HG03039 (cell line): ENCODE measurements at regions not wholly inside any gene's neighbourhood (a gene's known extent, or its start where the extent isn't known, plus 50 kb on each side); places are given as distances from the start of the nearest gene placed in this dataset.
"Not testable (repeated sequence)": the region's sequence is repeated elsewhere in the genome, so short reads cannot be mapped to it uniquely, and the experiment has no call there.

ENCODE experiments used
- ATAC-seq: cut with Tn5 transposase; IDR thresholded peaks from one replicate; pipeline ENCODE4 v1.9.1; 2021; ENCODE audit warnings: mild to moderate bottlenecking, moderate library complexity; ENCODE audit not compliant: unreplicated experiment

DNA sequence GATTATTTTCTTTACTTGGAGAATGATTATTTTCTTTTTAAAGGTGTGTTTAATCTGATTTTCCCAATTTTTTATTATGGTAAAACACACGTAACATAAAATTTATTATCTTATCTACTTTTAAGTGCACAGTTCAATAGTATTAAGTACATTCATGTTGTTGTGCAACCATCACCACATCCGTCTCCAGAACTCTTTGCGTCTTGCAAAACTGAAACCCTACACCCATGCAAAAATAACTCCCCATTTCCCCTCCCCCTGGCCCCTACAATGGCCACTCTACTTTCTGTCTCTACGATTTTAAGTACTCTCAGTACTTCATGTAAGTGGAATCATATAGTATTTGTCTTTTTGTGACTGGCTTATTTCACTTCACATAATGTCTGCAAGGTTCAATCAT is 230.7 kb downstream of the SATB1 start:
- ATAC-seq = no peak

DNA sequence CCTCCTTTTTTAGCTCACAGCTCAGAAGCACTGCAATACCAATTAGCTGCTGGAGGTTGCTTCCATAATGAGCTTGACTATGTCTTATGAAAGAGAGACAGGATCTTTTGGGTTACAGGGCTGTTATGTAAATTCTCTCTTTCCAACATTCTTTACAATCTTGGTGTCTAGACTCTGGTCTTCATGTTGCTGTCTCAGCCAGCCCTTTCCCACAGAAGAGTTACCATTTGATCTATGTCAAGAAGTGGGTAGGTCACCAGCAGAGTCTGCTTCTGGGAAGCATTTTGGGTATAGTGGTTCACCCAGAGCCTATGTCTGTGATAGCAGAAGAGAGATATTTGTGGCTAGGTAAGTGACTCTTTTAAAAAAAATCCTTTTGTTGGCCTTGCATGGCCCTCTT is 234.5 kb downstream of the SATB1 start:
- ATAC-seq = no peak

DNA sequence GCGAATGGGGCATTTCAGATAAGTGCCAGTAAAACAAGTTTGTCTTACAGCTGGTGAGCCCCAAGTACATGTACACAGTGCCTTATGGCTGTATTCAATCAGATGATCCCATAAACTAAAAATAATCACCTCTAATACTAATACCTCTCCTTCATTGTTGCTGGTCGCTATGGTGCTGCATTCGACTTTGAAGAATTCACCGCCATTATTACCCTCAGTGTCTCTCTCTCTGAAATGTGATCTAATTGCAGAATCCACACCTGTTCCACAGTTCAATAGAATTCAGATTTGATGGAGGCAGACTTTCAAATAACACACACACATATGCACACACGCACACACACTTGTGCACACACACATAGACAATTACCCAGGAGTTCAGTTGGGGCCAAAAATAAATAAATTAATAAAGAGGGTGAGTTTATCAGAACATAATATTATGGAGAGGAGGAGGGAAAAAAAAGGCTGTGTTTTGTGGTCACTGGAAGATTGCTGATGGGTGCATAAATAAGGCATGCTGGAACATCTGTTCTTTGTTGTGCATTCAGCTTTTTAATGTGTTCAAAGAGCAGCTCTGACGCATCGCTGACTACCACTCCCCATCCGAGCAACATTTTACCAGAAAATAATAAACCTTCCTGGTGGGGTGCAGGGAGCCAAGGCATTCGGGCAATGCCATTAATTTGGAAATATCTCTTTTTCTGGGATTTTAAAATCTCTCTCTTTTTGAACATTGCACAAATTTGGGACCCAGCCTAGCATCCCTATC is 235.7 kb downstream of the SATB1 start:
- ATAC-seq = no peak

DNA sequence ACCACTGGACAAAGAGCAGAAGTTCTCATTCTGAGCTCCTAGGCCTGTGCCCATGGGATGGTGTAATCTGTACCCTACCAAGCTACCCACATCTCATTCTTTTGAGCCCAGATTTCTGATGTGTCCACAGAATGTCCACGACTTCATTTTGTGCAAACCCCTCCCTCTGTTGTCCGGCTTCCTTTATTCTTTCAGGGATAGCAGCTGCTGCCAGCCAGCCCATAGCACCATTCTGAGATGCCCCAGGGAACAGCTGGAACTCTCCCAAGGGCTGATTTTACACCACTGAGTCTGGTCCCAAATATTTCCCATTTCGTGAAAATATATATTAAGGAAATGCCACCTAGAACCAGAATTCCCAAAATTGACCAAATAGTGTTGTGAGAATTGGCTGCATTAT is 236.6 kb downstream of the SATB1 start:
- ATAC-seq = no peak

DNA sequence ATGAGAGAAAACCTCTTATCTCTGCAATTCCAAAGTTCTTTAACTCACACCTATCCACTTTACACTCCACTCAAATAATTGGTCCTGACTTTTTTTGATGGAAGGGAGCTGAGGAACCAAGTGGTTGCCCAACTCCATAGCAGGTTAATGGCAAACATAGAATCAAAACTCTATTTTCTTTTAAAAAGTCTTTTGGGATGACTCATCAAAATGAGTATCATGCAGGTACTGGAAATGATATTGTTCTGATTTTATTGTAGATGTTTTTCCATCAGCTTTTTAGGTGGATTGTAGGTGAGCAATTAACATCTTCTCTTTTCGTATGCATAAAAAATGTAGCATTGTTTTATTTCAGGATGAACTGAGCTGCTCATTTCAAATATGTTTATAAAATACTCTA is 239.5 kb downstream of the SATB1 start:
- ATAC-seq = no peak

DNA sequence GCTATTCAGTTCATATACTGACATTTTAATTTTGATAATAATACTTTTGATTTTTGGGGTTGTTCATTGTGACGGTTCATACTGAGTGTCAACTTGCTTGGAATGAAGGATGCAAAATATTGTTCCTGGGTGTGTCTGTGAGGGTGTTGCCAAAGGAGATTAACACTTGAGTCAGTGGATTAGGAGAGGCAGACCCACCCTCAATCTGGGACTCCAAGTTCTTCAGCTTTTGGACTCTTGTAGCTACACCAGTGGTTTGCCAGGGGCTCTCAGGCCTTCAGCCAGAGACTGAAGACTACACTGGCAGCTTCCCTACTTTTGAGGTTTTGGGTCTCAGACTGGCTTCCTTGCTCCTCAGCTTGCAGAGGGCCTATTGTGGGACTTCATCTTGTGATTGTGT is 242.2 kb downstream of the SATB1 start:
- ATAC-seq = not testable (repeated sequence)

DNA sequence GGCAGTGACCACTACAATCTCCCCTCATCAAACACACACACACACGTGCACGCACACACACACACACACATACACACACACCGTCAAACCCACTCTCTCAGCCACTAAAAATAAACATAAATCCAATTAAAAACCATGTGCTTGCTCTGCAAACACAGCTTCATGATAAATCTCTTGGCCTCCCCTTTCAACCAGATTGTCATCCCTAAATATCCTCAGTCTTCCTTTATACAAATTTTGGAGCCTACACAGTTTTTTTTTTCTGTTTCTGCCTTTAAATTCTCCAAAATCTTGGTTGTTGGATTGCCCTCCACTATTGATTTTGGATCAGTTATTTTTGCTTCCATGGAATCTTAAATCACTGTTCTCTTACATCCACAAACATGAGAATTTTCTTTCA is 245.6 kb downstream of the SATB1 start:
- ATAC-seq = no peak

DNA sequence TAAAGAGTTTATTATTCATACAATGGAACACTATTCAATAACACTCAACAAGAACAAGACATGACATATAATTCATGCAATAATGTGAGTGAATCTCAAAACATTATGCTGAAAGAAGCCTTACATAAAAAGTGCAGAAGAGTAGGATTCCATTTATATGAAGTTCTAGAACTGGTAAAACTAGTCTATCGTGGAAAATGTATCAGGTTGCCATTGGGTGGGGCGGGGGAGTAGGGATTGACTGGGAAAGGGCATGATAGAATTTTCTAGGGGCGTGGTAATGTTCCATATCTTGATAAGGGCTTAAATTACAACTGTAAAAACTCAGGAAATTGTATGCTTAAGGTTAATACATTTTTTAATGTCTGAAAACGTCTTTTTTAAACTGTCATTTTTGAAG is 247.9 kb downstream of the SATB1 start:
- no peak for ATAC-seq

DNA sequence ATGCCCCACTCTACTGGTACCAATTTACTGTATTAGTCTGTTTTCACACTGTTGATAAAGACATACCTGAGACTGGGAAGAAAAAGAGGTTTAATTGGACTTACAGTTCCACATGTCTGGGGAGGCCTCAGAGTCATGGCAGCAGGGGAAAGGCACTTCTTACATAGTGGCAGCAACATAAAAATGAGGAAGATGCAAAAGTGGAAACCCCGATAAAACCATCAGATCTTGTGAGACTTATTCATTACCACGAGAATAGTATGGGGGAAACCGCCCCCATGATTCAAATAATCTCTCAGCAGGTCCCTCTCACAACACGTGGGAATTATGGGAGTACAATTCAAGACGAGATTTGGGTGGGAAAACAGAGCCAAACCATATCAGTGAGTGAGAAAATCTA is 251.2 kb downstream of the SATB1 start:
- ATAC-seq = not testable (repeated sequence)

DNA sequence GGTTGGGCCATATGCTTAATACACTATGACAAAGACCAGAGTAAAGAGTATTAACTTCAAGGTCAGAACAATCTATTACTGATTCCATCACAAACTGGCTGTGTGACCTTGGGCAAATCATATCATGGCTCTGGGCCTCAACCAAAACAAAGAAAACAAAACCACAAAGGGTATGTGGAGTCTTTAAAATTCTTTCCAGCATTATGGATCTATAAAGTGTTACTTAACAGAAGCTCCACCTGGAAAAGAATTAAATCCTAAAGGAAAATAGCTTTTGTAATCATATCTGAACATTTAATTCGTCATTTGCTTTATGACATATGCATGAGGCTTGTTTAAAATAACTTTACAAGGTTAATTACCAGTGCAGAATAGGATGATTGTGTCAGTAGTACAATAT is 265.5 kb downstream of the SATB1 start:
- ATAC-seq = no peak

DNA sequence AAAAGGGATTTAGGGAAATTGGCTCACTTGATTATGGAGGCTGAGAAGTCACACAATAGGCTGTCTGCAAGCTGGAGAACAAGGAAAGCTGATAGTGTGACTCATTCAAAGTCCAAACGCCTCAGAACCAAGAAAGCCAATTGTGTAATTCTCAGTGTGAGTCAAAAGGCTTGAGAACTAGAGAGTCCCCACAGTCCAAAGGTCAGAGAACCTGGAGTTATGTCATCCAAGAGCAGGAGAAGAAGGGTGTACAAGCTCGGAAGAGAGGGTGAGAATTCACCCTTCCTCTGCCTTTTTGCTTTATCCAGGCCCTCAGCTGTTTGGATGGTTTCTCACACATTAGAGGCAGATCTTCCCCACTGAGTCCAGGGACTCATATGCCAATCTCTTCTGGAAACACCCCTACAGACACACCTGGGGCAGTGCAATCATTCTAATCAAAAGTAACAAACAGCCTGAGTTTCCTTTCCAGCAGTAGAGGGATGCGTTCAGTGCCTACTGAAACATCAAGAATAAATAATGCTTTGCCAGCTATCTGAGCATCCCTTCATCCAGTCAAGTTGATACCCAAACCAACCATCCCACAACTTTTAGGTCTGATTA is 271.5 kb downstream of the SATB1 start:
- no peak for ATAC-seq

DNA sequence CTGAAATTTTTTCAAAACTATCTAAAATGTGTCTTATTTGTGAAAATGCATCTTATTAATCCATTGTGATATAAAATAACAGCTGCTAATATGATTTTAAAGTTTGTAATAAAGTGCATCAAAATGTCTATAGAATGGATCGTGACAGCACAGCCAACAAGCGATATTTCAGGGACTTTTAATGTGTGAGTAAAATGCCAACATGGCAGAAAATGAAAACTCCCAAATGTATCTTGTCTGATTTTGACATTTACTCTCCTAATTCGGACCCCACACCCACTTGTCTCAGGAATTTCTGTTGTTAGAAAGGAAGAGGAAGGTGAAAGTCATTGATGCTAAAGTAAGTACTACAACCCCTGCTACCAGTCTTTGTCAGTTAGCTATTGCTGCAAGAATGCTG is 273.9 kb downstream of the SATB1 start:
- ATAC-seq = no peak

DNA sequence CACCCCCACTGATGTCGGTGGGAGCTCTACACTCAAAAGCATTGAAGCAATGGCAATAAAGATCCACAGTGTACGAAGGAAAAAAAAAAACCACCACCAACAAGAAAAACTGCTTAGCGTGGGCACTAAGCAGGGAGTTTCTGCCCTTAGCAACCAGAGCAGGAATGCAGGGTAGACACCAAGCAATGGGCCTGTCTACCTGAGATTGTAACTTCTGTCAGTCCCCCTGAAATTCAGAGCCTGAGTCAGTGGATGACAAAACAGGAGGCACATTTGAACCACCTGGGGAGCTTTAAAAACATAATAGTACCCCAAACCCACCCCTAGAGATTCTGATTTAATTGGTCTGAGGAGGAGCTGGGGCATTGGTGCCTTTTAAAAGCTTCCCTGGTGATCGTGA is 275.2 kb downstream of the SATB1 start:
- no peak for ATAC-seq

DNA sequence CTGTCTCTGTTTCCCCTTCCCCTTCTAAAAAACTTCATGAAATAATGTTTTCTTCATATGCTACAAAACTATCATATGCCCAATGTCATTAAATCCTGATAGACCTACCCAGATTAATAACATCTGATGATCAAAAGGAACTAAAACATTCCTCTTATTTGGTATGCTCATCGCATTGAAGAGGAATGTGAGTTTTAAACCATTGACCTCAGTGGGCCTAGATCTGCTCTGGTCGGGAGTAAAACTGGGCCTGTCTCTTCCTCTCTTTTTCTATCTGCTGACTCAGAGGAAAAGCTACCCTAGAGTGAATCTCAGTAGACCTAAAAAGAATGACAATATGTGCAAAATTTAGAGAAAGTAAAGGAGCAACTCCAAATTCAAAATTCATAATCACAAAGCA is 275.8 kb downstream of the SATB1 start:
- no peak for ATAC-seq

DNA sequence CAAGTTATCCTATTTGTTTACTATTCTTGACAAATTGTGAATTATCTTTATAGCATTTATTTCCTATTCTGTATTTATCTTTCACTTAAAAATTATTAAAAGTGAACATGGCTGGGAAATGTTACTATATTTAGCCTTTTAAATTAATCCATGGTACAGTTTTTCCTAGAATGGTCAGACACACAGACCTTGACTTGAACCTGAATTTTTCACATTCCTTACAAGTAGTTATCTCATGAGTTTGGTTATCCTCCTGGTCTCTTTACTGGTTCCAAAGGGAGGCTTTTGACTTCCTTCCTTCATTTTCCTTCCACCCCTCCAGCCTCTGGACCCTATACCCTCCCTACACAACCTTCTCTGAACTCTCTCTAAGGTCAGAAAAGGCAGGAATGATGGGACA is 280.6 kb downstream of the SATB1 start:
- no peak for ATAC-seq

DNA sequence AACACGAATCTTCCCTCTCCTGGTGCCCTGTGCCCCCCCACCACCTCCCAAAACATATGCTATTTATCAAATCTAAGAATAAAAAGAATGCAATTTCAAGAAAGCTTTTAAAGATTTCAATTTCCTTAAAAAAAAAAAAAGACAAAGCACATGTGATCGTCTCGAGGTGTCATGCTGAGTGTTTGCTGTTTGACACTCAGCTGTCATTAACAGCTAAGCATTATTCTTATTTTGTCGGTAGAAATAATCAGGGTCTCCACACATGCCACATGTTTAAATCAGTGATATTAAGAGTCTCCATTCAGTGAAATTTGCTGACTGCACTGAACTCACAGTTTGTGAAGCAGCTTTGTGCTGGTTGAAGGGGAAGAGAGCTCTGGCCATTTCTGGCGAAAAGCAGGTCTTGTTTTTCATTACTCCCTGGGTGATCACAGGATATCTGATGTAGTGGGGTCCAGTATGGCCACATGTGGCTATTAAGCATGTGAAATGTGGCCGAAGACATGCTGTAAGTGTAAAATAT is 281.8 kb downstream of the SATB1 start:
- ATAC-seq = no peak

DNA sequence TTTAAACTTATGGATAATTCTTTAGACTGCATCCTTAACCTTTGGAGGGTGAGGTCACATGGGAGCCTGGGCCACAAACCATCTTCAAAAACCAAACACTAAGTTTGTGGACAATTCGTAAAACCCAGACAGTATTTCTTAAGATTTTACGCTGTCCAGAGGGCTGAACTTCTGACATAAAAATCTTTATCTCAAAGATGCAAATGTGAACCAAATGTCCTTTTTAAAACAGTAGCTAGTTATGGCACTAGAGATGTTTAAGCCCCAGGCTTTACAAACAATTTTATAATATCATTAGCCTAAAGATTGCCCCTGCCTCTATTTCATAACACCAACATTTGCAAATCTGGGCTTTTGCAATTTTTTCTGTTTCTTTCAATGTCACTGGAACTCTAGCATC is 287.2 kb downstream of the SATB1 start:
- no peak for ATAC-seq

DNA sequence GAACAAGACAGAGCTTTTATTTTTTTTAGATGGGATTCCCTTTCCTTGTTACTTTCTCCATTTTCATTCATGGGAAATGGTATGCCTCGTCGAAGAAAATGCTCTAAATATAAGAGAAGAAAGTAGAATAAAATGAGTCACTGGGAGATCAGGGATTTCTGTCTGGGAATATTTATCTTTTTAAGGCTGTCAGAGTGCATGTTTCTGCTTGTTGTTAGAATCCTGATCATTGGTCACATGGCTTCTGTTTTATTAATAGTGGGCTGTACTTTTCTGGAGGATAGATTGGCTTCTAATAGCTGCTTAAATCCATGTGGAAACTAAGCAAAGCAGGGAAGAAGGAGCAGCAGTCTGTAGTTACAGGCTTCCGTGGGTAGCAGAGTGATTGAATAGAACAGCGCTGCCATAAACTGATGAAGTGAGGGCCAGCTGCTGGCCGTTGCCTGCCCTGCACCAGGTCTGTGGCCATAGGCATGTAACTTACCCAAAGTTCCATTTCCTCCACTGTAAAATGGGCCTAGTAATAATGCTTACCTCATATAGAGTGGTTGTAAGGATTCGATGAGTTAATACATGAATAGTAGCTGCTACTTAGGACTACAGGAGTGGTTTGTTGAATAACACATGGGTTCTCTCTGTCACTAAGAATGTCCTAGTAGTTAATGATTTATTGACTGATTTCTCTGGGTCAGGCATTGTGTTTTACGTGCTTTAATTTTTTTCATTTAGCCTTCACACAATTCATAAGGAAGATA is 289.9 kb downstream of the SATB1 start:
- ATAC-seq = no peak

DNA sequence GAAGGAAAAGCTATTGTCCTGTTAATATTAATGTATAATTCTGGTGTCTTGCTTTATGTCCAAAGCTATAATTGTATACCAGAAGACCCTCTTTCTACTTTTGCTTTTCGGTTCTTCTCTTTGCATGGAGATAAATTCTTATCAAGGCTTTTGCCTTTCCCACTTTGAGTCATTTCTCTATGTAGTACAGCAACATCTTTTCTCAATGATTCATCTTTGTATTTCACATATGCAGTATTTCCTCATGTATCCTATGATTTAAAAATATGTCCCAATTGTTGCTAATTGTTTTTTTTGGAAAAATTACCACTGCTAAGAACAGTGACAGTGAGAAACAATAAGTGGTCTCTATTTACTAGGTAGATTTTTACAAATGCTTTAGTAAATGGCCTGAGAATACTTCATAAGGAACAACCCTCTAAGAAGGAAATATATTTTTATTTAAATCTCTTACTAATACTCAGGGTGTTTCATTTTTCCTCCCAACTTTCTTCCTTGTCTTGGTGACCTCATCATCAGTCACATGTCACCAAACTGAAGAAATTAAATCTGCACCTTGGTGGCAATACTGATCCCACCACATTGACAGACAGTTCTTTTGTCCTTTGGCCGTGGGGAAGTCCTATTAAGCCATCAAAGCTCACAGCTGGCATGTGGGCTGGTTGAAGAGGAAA is 290.6 kb downstream of the SATB1 start:
- no peak for ATAC-seq

DNA sequence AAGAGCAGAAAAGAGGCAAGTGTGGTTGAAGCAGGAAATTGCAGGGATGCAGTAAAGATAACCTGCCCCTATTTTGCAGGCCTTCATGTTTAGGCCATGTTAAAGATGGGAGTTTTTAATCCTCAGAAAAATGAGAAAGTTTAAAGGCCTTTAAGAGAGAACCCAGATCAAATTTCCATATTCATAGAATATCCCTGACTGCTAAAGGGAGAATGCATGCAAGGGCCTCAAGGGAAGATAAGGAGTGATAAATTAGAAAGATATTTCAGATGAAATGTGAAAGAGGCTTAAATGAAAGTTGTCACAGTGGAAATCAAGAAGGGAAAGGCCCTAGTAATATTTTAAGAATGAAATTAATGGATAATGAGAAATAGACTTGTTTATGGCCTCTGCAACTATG is 292.1 kb downstream of the SATB1 start:
- ATAC-seq = no peak
